Thyroid gland (tissue), 4 donors: ENCODE measurements at regions not wholly inside any gene's neighbourhood (a gene's known extent, or its start where the extent isn't known, plus 50 kb on each side); places are given as distances from the start of the nearest gene placed in this dataset.

ENCODE experiments used
- DNase-seq, 2 donors: peaks; one replicate each; pipeline ENCODE4 v3.0.0-alpha.2; 2019
- H3K27ac ChIP-seq, 3 donors: fragments of 200-600 bp; sonication (generic); 1 replicate in 2 of 3; 2 replicates in 1 of 3; pipeline ENCODE4 v1.5.1; 2016 to 2019; ENCODE audit warnings: mild to moderate bottlenecking in 1 of 3, moderate library complexity in 1 of 3
- H3K27me3 ChIP-seq: fragments of 200-600 bp; sonication (generic); one replicate; pipeline ENCODE4 v1.5.1; 2019
- H3K36me3 ChIP-seq, 2 donors: fragments of 200-600 bp; sonication (generic); one replicate each; pipeline ENCODE4 v1.5.1; 2016 to 2019
- H3K4me1 ChIP-seq, 2 donors: fragments of 200-600 bp; sonication (generic); one replicate each; pipeline ENCODE4 v1.5.1; 2017 to 2019
- H3K4me3 ChIP-seq, 3 donors: fragments of 200-600 bp; sonication (generic); replicated peaks in 1 of 3; 1 replicate in 2 of 3; 2 replicates in 1 of 3; pipeline ENCODE4 v1.5.1; 2016; ENCODE audit warnings: mild to moderate bottlenecking in 1 of 3
- H3K9me3 ChIP-seq: fragments of 200-600 bp; sonication (generic); one replicate; pipeline ENCODE4 v1.5.1; 2017
- POLR2A ChIP-seq, 2 donors: fragments of 450-650 bp; IDR thresholded peaks; one replicate each; pipeline ENCODE4 v1.6.1; 2017; ENCODE audit warnings: antibody characterized with exemption in 2 of 2, mild to moderate bottlenecking in 2 of 2, moderate library complexity in 1 of 2
- WGBS, 2 donors: methylation state at CpG; one replicate each; pipeline ENCODE4 v1.1.5; 2017; 5-methylcytosine and 5-hydroxymethylcytosine counted together
- intact Hi-C: fragments of 100-400 bp; cut with DNase I; formaldehyde crosslinking; loops from one replicate; pipeline ENCODE4 v1.15.1; 2023
- TF ChIP-seq, protein P1 (sequence below), 6 experiments: fragments of 200-600 bp in 3 of 6; fragments of 450-650 bp in 3 of 6; sonication (generic) in 3 of 6; IDR thresholded peaks; one replicate each; pipeline ENCODE4 v1.5.1; 2016 to 2019; ENCODE audit warnings: antibody characterized with exemption in 6 of 6, mild to moderate bottlenecking in 2 of 6, inconsistent platforms in 1 of 6, moderate library complexity in 1 of 6

- no peaks in the 10 kb centered on the region for H3K27me3 ChIP-seq
- no peak for TF ChIP-seq POLR2A (IDR thresholded peaks at IDR 0.05)
- TF ChIP-seq, protein P1, sequence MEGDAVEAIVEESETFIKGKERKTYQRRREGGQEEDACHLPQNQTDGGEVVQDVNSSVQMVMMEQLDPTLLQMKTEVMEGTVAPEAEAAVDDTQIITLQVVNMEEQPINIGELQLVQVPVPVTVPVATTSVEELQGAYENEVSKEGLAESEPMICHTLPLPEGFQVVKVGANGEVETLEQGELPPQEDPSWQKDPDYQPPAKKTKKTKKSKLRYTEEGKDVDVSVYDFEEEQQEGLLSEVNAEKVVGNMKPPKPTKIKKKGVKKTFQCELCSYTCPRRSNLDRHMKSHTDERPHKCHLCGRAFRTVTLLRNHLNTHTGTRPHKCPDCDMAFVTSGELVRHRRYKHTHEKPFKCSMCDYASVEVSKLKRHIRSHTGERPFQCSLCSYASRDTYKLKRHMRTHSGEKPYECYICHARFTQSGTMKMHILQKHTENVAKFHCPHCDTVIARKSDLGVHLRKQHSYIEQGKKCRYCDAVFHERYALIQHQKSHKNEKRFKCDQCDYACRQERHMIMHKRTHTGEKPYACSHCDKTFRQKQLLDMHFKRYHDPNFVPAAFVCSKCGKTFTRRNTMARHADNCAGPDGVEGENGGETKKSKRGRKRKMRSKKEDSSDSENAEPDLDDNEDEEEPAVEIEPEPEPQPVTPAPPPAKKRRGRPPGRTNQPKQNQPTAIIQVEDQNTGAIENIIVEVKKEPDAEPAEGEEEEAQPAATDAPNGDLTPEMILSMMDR (IDR thresholded peaks at IDR 0.05) = no peak
- no peak for DNase-seq
- H3K36me3 ChIP-seq = no peaks in the 10 kb centered on the region
- 81 to 85% methylated on average over 5 of the region's 5 CpGs for WGBS, 2 donors
- no peaks in the 10 kb centered on the region for H3K9me3 ChIP-seq
- H3K4me1 ChIP-seq = no peaks in the 10 kb centered on the region
- intact Hi-C loops = no loop called here
- no peak overlapping the region for H3K27ac ChIP-seq
- H3K4me3 ChIP-seq = no peak overlapping the region
Measured at GRCh38 chr4:186787536-186787935, 63.9 kb upstream of the FAT1 start.

- Histone ChIP-seq H3K27me3 (no peaks in the 10 kb centered on the region), H3K4me3 (no peak overlapping the region), H3K36me3 (no peaks in the 10 kb centered on the region), H3K9me3 (no peaks in the 10 kb centered on the region), H3K27ac (no peak overlapping the region), H3K4me1 (no peaks in the 10 kb centered on the region)
- TF ChIP-seq POLR2A (IDR thresholded peaks at IDR 0.05) = no peak
- TF ChIP-seq, protein P1 (IDR thresholded peaks at IDR 0.05) = no peak
- intact Hi-C loops = no loop called here
- 88 to 89% methylated on average over 3 of the region's 3 CpGs for whole genome bisulfite sequencing, 2 donors
- no peak for DNase-seq
Measured at GRCh38 chr4:186789651-186790050, 66.0 kb upstream of the FAT1 start.

DNA sequence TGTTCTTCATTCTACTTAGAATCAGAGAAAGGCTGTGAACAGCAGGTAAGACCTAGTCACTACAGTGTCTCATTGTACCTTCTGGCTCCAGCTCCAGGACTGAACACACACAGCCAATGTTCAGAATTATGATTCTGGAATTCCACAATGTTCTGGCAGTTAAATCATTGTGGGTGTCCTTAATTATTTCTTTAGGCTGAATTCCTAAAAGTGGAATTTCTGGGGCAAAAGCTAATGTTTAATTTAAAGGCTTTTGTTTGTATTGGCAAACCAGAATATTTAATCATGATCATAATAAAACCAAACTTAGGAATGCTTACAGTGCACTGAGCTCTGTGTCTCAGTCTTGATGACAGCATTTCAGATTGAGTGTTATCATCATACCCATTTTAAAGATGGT, 67.0 kb upstream of the FAT1 start:
- intact Hi-C loops = no loop called here

GRCh38 chr4:186792728-186793366, 69.2 kb upstream of the FAT1 start:
- Histone ChIP-seq H3K27me3 (no peaks in the 10 kb centered on the region), H3K27ac (no peak overlapping the region), H3K36me3 (no peaks in the 10 kb centered on the region), H3K4me1 (no peaks in the 10 kb centered on the region), H3K9me3 (no peaks in the 10 kb centered on the region), H3K4me3 (no peak overlapping the region)
- intact Hi-C loops = no loop called here
- no peak for TF ChIP-seq POLR2A (IDR thresholded peaks at IDR 0.05)
- TF ChIP-seq, protein P1 (IDR thresholded peaks at IDR 0.05) = no peak
- 59 to 74% methylated on average over 2 of the region's 2 CpGs for WGBS, 2 donors
- DNase-seq = no peak

More for the DNA sequence above, 67.0 kb upstream of the FAT1 start:
- H3K27ac ChIP-seq = no peak overlapping the region
- no peaks in the 10 kb centered on the region for H3K36me3 ChIP-seq
- no peaks in the 10 kb centered on the region for H3K9me3 ChIP-seq
- no peak for TF ChIP-seq POLR2A (IDR thresholded peaks at IDR 0.05)
- TF ChIP-seq, protein P1 (IDR thresholded peaks at IDR 0.05) = no peak
- H3K27me3 ChIP-seq = no peaks in the 10 kb centered on the region
- H3K4me1 ChIP-seq = no peaks in the 10 kb centered on the region
- no peak overlapping the region for H3K4me3 ChIP-seq
- no peak for DNase-seq

DNA sequence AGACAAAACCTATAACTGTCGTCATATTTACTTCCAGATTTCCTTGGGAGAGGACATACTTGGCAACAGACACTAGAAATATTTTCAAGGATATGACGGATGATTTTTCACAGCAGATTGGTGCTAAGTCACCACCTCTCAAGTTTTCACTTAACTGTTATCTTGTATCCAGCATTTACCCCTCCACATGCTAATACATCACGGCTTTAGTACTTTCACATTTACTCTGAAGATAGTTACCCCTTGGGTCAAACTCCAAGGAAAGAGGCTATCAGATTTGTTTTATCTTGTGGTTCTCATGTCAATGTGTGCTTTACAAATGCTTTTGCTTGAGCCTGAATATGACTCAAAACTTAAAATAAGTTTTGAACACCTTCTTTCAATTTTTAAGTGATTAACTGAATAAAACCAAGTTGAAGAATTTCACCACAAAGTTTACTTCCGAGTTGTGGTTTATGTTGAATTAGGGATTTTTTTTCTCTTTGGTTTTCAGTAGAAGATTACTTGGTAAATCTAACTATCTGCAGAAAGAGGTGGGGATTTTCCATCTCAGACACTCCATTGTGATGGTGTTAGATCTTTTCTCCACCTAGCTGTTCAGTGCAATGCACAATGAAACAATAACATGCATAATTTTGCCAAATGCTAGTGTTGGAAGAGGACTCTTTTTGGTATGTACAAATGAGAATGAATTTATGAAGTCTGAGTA, 75.4 kb upstream of the FAT1 start:
- Histone ChIP-seq H3K36me3 (no peaks in the 10 kb centered on the region), H3K27ac (no peak overlapping the region), H3K9me3 (no peaks in the 10 kb centered on the region), H3K27me3 (no peaks in the 10 kb centered on the region), H3K4me3 (no peak overlapping the region), H3K4me1 (no peaks in the 10 kb centered on the region)
- intact Hi-C loops = no loop called here
- TF ChIP-seq, protein P1 (IDR thresholded peaks at IDR 0.05) = no peak
- no peak for TF ChIP-seq POLR2A (IDR thresholded peaks at IDR 0.05)
- 85 to 90% methylated on average over 4 of the region's 4 CpGs for WGBS, 2 donors
- no peak for DNase-seq
